Stimulated activated CD4-positive, alpha-beta T cell treated with anti-CD3 and anti-CD28 coated beads, TNF-alpha, amount 100 ng/mL, for 48 hours (primary cell): ENCODE measurements at regions not wholly inside any gene's neighbourhood (a gene's known extent, or its start where the extent isn't known, plus 50 kb on each side); places are given as distances from the start of the nearest gene placed in this dataset.
A peak's percentile ranks its signal among the peaks of the same experiment; 100 is the strongest.

Source experiments
- DNase-seq, 3 donors: peaks; one replicate each; pipeline ENCODE4 v3.0.0-alpha.2; 2020; ENCODE audit warnings: low read depth in 3 of 3

DNA sequence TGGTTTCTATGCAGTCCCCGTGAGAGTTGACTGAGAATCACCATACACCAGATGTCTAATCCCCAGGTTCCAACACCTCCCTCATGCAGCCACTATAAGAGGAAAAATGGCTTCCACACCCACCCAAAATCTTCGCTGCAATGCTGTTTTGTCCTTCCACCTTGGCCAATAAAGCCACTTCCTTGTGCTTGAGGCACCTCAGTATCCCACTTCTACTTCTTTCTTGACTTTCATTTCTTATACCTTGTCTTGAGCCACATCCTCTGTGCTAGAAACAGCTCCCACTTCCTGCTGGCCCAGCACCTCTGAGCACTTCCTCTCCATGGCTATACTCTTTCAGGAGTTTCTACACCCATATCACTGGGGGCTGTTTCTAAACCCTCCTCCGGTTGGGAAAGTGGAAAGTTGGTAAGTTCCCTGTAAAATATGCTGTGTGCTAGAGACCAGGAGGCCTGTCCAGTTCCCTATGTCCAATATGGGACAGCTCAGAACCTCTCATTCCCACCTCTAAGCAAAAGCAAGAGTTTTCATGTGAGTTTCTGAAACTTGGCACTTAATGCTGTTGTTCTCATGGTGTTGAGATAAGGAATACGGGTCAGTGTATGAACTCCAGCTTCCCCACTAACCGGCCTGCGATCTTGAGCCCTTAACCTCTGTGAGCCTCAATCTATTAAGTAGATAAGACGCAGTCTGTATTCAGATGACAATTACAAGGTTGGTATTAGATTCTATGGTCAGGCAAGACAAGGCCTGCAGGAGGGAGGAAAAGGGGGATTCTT lies 209.1 kb upstream of the ID2 start:
- no peak for DNase-seq

DNA sequence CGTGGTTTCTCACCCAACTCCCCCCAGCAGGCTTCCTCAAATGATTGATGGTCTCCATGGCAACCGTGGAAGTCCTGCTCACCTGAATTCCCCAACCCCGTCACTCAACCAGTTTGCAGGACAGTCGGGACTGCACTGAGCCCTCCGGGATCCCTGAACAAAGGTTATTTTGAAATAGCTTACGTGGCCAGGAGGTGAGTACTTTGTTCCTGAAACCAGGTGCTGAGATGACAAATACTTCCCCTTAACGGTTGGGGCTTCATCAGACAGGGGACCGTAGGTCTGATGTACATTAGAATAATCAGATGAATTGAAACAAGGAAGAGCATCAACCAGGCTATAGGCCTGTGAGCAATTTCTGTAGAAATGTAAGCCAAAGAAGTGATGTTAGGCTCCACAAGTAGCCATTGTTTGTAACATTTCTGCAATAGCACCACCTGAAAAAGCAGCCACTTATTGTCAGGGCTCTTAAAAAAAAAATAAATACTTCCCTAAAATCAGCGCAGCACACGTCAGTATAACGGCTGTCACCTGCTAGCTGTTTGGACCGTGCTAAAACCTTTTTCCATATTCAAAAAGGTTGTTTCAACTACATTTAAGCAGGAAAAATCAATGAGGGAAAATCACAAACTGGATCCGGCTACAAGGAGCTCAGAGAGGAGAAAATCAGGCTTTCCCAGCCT lies 206.4 kb upstream of the ID2 start:
- DNase-seq = peak in 1 of 3 donors; percentile 38

DNA sequence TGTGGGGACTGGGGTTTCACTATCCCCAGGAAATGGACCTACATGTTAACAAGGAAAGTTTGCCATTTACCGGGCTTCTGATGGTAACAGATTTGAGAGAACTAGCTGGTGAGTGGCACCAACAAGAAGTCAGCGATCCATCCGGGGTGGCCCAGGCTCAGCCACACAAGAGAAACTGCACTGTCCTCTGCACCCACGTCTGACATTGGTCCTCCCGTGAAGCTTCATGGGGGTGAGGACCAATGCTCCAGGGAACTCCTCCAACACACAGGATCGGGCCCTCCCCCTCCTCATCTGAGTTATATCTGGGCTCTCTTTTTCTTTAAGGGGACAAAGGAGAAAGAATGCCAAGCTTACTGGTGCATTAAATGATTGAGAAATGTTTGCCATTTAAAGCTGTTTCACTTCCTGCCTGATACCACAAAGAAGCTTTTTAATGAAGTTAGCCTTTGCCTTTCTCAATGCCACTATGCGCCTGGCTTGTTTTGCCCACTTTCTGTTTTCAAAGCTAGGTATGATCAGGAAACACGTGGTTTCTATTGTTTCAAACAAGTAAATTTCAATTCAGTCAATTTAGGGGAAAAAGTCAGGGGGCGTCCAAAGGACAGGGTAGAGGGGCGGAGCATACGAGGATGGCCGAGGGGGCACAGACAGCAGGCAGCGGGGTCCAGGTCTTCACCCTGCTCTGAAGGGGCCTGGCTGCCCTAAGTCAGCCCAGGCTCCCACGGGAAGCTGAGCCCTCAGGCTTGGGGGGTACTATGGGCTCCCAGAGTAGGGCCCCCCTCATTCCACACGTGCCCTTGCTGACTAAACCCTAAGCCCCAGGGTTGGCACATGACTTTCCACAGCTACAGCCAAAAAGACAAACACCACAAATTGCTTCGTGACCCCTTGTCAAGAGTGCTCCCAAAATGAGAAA lies 204.0 kb upstream of the ID2 start:
- DNase-seq = no peak

DNA sequence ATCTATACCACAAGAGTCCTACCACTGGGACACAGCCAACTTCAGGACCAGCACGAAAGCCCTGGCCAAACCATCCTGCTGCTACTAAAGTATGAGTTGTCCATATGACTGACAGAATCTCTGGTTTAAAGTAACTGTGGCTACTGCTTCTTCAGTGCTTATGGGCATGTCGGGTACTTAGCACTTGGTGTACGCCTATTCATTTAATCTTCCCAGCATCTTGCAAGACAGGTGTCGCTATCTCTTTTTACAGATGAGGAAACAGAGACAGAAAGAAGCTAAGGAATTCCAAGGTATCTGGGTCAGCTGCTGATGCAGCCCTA lies 203.4 kb upstream of the ID2 start:
- no peak for DNase-seq

DNA sequence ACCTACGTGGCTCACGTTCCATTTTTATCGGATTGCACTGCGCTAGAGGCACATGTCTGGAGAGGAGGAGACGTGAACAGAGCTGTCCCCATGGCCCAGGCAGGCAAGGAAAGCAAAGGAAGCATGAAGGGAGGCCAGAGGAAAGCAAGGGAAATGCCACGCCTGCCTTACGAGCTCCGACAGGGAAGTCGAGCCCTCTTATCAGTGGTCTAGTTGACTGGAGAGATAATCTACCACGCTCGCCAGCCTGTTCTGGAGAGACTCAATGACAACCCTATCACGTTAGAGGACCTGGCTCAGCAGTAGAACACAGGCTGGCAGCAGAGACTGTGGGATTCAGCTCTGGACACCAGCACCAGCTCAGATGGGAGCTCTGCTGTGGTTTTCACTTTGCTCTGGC lies 202.6 kb upstream of the ID2 start:
- no peak for DNase-seq

DNA sequence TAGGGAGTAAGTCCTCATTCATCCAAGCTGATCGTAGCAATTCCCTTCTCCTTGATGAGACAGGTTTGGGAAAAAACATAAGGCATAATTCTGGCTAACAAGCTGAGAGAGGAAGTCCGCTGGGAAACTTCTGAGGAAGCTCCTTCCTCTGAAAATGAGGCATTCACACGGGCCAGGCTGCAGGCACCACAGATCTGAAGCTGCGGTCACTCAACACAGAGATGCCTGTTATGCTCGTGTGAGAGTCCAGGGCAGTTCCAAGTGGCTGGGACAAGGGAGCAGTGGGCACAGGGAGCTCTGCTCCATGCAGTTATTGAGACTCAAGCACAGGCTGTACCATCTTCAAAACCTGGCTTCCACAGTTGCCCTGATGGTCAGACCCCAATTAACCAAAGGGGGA lies 200.9 kb upstream of the ID2 start:
- DNase-seq = no peak

DNA sequence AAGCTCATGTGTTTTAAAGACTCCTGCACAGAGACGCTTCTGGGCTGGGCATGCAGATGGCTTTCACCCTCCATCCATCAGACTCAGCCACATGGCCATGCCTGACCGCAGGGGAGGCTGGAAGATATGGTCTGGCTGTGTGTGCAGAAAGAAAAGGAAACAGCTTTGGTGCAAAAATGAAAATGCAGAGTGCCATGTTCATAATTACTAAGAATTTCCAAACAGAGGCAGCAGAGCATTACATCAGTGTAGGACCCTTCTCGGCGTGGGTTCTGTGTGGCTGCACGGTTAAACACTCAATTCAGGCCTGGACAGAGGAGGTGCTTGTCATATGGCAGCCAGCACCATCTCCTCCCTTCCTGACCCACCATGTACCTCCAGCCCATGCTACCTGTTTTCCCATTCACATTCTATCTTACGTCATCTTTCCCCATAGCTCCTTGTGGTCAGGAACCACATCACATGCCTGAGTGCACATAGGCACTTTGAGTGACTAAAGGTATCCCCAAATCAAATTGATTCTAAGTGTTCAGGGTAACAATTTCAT lies 200.3 kb upstream of the ID2 start:
- DNase-seq = peak in 1 of 3 donors; percentile 38

DNA sequence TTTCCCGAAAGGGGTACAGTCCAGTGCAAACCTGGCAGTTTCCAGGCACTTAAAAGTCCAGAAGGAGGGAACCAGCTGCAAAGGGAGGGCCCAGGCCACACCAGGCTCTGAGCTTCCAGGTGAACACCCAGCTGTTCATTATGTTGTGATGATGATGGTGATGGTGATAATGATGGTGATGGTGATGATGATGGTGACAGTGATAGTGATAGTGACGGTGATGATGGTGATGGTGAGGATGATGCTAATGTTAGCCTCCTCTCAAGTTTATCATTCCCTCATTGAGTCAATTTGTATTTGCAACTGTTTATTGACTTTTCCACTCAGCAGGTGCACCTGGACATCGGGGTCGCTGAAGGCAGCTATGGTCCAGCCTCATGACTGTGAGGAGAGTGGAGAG lies 199.4 kb upstream of the ID2 start:
- DNase-seq = no peak

DNA sequence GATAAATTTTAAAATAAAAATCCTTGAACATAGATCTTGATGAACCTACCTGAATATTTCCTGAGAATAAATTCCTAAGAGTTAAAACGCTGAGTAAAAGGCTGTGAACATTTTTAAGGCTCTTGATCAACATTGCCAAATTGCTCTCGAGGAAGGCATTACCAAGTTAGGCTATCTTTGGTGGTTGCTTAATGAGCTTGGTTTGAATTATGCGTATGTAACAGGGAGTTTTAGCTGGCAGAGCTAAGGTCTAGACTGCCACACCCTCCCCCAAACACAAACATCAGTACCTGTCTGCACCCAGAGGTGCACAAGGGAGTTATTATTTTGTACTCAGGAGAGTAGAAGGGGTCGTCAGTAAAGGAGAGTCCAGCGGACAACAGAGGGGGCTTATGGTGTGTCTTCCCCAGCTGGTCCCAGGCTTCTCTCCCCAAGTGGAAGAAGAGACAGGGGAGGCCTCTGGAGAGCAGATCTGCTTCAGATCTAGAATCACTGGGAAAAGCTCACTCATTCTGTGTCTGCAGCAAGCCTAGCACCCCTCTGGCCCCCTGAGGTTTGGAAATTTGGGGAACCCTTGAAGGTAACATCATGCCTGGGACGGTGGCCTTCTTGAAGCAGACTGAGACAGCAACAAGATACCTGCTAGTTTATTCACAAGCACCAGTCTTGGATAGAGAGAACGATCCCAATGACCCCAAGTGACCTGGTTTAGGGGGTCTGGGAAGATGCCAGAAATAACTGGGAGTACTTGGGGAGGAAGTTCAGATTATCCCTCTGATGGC lies 197.2 kb upstream of the ID2 start:
- no peak for DNase-seq

DNA sequence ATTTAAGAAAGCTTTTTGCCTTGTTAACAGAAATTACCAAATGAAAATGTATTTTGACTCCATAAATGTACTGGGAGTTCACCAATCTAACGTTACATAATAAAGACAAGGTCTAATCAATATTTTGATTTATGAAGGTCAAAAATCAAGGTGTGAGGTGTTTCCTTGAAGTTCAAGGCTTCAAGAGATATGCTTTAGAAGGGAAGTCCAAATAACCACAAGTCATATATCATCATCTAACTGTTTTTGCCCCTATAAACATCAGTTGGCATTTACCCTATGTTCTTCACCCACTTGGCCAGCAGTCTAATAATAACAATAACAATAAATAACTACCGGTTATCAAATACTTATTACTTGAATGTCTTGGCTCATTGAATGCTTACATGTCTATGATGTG lies 196.1 kb upstream of the ID2 start:
- no peak for DNase-seq

DNA sequence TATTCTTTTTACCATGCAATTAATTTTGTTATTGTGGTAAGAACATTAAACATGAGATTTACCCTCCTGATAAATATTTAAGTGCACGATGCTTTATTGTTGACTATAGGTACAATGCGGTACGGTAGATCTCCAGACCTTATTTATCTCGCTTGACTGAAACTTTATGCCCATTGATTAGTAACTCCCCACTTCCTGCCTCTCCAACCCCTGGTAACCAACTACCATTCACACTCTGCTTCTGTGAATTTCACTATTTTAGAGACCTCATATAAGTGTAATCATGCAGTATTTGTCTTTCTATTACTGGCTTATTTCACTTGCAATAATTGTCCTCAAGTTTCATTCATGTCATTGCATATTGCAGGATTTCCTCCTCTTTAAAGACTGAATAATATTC lies 195.7 kb upstream of the ID2 start:
- DNase-seq = no peak

DNA sequence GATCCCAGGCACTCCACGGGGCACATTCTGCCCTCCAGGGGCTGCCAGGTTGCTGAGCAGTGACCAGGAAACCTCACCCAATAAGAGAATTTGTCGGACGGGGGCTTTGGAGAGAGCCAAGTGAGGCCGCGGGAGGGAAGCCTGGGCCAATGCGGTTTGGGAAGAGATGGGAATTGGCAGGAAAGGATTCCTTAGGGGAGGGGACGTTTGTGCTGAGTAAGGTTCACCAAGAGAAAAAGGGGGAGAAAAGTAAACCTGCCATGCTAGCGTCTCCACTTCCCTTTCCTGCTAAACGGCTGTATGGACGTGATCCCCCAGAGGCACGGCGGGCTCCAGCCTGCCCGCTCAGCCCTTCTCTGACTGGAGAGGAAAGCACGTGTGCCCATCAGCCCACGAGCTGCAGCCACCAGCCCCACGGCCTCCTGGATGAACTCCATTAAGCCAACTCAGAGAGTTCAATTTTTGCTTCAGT lies 194.4 kb upstream of the ID2 start:
- DNase-seq = no peak

DNA sequence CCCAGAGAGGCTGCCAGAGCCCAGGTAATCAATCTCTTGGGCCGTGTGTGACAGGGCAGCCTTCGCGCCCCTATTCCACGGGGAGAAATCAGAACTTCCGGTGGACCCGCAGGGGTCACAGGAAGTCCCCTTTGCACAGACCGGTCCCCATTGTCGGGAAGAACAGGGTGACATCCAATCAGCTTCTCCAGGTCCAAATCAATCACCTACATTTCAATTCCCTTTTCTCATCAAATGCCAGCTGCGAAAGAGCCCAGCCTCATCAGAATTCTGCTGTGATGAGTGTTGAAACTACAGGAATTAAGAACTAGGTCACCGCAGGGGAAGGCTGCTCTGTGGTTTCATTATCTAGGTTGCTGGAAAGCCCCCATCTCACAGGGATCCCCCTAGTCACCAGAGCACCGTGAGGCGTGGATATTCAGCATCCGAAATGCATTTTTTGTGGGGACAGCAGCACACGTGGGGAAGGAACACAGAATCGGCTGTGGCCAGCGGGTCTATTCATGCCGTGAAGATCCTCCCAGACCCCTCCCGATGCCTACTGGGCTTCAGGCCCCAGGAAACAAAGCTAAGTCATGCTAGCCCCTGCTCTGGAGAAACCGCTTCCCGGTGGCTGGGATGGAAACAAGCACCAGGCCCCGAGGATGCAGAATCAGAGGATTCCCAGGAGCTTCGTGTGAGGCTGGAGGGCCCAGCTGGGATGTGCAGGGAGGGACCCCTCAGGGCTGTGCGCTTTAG lies 193.7 kb upstream of the ID2 start:
- DNase-seq = peak; percentile 37 to 55 (median 53)

DNA sequence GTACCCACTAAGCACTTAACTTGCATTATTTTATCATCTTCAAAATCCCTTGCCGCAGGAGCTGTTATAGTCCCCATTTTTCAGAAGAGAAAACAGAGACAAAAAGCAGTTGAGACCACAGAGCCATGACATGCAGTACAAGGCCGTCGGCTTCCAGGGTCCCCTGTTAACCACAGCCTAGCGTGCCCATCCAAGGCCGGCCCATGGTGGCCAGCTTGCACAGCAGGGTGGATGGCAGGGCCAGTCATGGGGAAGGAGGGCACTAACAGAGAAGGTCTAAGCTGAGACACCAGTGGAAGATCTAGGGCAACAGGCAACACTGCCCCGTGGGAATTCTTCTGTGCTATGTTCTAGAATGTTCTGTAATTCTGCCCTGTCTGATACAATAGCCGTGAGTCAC lies 192.6 kb upstream of the ID2 start:
- DNase-seq = no peak

DNA sequence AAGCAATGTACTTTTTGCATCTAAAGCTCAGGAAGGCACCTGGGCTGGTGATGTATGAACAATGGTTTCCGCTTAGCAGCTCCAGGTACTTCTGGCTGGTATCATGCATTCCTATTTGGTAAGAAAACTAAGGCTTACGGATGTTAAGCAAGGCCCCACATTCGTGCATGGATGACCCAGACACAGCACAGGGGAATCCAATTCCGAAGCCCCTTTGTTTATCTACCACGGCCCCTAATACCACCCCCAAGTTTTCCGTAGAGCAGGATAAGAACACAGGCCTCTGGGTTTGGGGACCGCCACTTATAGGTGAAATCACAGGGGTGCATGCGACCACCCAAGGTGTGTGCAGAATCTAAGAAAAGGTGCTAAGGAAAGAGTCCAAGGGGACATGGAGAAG lies 192.1 kb upstream of the ID2 start:
- DNase-seq = no peak

DNA sequence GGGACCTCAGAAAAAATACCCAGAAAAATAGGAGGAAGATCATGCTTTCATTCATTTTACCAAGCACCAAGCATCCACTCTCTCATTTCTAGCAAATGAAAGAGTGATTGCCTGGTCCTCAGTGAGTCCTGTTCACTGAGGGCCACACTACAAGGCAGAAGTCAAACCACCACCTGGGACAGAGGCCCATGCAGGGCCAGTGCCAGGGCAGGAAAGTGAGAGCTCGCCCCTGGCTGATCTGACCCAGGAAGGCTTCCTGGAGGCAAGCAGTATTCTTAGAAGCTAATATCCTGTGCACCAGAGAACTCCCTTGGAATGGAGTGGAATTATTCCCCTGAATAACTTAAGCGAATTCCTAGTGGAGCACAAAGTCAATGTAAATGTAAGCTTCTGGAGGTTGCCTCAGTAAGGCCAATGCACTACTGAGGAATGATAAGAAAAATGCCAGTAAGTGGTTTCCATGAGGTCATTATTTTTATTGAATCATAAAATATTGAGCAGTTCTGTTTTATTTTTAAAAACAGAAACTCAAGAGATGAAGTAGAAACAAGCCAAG lies 191.6 kb upstream of the ID2 start:
- DNase-seq = no peak

DNA sequence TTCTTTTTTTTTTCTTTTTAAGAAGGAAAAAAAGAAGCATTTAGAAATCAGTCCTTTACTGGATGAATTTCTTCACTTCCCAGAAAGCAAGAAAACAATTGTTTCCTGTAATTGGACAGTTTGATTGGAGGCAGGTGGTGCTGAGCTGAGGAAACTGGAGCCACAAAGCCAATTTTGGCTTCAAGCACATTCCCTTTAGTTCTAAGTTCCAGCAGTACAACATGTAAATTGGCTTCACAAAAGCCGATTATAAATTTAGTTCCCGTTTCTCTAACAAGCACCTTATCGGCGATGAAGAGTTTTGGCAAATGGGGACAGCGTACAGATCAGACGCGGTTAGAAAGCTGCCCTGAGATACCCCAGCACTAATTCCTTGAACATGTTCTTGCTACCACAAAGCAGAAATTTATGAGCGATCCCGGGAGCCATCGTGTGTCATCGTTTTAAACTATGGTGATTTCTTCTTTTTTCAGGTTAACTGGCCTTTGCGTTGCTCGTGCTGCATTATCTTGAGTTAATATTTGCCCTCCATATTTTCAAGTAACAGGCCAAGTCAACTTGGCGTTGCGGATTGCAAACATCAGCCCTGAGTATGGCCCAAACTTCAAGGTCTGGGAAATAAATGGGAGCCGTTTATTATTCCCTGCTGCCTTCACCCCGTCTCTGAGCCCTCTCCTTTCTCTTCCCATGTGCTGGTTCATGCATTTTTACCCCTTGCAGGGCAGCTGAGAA lies 190.4 kb upstream of the ID2 start:
- no peak for DNase-seq

DNA sequence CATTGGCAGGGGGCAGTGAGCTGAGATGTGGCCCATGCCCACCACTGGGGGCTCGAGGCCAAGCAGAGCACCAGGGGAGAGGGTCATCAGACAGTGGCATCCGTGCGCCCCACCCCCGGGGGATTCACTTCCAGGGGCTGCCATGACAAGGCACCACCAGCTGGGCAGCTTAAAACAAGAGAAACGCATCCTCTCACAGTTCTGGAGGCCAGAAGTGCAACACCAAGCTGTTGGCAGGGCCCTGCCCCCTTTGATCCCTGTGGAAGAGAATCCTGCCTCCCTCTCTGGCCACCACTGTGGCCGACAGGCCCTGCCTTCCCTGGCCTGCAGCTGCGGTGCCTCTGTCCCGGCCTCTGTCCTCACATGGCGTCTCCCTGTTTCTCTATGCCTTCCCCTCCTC lies 187.7 kb upstream of the ID2 start:
- DNase-seq = no peak

DNA sequence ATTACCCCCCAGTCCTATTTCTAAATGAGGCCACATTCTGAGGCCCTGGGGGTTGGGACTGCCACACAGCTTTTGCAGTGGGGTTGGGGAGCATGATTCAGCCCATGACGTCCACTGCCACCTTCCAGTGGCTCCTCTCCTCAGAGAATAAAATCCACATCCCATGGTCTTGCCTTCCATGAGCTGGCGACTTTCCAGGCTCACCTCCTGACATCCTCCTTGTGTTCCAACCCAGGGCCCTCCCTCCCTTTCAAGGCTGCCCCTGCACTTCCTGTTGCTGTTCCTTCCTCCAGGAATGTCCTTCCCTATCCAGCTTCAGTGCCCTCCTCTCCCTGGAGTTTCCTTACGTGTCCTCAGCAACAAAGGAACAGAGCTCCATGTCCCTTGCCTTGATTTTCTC lies 187.3 kb upstream of the ID2 start:
- DNase-seq = no peak
